Fibroblast of the aortic adventitia (primary cell): ENCODE measurements at regions not wholly inside any gene's neighbourhood (a gene's known extent, or its start where the extent isn't known, plus 50 kb on each side); places are given as distances from the start of the nearest gene placed in this dataset.
"Not testable (repeated sequence)": the region's sequence is repeated elsewhere in the genome, so short reads cannot be mapped to it uniquely, and the experiment has no call there.

Experiments
- DNase-seq: peaks from one replicate; pipeline ENCODE4 v3.0.0-alpha.2; 2010; ENCODE audit warnings: low read depth
- H3K4me3 ChIP-seq: 2 replicates; pipeline ENCODE4 v1.5.1; 2011; ENCODE audit warnings: low read depth, mild to moderate bottlenecking, control low read depth, low read length, moderate library complexity
- CTCF ChIP-seq: IDR thresholded peaks from 2 replicates; pipeline ENCODE4 v1.5.1; 2011; ENCODE audit warnings: mild to moderate bottlenecking, low read length, control low read depth, inconsistent platforms; ENCODE audit not compliant: insufficient read depth

DNA sequence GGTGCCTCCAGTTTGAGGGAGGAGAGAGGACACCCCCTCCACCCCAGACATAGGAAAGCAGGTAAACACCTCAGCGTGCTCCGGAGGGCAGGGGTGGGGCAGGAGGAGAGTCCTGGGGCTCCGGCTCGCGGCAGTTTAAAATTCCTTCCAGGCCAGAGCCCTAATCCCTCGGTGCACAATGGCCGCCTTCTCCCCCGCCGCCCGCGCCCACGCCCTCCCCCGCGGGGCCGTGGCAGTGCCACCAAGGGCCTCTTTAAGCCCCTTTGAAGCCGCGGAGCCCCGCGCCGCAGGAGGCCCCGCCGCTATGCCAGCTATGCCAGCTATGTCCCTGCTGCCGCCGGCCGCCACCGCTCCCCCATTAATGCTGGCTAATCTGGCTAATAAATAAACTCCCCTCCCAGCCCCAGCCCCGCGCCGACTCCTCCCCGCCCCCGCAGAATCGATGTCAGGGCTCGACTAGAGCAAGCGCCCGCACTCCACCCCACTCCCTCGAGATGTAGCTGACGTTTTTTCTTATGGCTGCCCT lies 125.1 kb downstream of the MRPL14 start:
- peak overlapping the region; percentile 52 for H3K4me3 ChIP-seq
- peak; percentile 22 for DNase-seq
- no peak for TF ChIP-seq CTCF

DNA sequence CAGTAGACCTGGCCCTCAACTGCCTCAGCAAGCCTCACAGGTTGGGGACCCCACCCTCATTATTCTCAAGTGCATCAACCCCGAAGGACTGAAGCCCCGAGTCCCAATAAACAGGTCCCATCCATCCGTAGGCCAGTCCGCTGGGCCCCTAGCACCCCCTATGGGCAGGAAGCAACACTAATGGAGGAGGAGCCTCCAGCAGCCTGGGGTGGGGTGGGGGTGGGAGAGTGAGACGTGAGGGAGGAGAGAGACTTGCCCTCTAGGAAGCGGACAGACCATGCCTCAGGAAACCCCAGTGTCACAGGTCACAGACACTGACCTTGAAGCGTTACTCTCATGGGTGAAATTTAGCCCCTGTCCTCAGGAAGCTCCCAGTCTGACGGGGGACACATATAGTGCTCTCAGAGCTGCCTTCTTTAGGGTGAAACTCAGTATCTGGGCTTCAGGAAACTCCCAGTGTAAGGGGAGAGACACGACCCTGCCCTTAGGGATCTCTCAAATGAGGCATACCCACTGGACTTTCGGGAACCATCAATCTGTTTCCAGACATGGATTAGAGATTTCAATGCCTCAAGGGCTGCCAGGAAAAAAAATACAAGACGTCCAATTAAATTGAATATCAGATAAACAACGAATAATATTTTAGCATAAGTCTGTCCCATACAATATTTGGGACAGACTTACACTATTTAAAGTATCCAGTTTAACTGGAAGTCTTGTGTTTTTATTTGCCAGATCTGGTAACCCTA lies 125.8 kb downstream of the MRPL14 start:
- peak; percentile 42 for TF ChIP-seq CTCF
- DNase-seq: no peak
- H3K4me3 ChIP-seq: no peak overlapping the region

DNA sequence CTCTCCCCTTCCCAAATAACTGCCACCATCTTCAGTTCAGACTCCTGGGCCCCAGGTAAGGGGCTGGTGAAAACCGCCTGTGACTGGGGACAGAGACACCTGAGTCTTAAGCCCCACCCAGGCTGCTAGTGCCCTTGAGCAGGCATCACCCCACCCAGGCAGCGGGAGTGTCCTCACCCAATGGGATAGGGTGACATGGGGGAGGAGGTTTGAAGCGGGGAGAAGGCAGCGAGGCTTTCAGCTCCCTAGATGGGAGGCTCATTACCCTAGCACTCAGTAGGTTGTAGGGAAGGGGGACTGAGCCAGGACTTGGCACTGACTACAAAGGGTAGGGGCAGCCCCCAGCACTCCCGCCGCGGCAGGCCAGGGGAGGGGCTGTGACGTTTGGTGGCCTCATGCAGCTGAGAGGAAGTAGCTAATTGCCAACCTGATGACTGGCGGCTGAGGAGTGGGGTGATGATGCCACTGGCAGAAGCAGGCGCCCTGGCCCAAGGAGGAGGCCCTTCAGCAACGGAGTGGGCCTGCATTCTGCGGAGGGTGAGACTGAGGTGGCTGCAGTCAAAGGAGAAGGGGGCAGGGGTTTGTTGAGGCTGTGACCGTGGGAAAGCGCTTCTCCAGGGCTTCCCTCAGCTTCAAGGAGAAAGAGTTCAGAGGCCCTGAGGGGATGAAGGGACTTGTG lies 126.9 kb downstream of the MRPL14 start:
- TF ChIP-seq CTCF: no peak
- no peak overlapping the region for H3K4me3 ChIP-seq
- no peak for DNase-seq

DNA sequence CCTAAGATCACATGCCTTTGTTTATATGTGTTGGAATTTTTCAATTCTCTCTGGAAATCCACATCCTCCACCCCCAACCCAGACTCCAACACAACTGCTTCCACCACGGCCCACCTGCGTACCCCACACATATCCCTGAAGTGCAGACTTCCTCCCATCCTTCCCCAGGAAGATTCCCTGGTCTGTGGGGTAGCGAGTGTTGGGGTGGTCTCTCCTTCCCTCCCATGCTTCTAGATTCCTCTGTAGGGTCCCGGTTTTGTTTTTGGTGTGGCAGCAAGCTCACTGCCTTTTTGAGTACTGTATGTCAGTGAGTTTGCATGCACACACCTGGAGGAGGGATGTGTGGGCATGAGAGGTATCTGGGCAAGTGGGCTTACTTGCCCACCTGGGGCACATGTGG lies 127.6 kb downstream of the MRPL14 start:
- no peak for DNase-seq
- no peak overlapping the region for H3K4me3 ChIP-seq
- no peak for TF ChIP-seq CTCF

DNA sequence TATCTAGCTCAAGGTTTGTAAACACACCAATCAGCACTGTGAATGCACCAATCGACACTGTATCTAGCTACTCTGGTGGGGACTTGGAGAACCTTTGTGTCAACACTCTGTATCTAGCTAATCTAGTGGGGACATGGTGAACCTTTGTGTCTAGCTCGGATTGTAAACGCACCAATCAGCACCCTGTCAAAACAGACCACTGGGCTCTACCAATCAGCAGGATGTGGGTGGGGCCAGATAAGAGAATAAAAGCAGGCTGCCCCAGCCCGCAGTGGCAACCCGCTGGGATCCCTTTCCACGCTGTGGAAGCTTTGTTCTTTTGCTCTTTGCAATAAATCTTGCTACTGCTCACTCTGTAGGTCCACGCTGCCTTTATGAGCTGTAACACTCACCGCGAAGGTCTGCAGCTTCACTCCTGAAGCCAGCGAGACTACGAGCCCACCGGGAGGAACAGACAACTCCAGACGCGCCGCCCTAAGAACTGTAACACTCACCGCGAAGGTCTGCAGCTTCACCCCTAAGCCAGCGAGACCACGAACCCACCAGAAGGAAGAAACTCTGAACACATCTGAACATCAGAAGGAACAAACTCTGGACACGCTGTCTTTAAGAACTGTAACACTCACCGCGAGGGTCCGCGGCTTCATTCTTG lies 128.5 kb downstream of the MRPL14 start:
- not testable (repeated sequence) for DNase-seq, H3K4me3 ChIP-seq

DNA sequence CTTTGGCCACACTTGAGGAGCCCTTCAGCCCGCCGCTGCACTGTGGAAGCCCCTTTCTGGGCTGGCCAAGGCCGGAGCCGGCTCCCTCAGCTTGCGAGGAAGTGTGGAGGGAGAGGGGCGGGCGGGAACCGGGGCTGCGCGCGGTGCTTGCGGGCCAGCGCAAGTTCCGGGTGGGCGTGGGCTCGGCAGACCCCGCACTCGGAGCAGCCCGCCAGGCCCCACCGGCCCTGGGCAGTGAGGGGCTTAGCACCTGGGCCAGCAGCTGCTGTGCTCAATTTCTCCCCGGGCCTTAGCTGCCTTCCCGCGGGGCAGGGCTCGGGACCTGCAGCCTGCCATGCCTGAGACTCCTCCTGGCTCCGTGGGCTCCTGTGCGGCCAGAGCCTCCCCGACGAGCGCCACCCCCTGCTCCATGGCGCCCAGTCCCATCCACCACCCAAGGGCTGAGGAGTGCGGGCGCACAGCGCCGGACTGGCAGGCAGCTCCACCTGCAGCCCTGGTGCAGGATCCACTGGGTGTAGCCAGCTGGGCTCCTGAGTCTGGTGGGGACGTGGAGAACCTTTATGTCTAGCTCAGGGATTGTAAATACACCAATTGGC lies 129.2 kb downstream of the MRPL14 start:
- not testable (repeated sequence) for H3K4me3 ChIP-seq, DNase-seq

- no peak for DNase-seq
- TF ChIP-seq CTCF: no peak
- H3K4me3 ChIP-seq: no peak overlapping the region
Observed at GRCh38 chr6:43997345-43997677, 129.9 kb downstream of the MRPL14 start.
